H1 (cell line): ENCODE measurements at regions not wholly inside any gene's neighbourhood (a gene's known extent, or its start where the extent isn't known, plus 50 kb on each side); places are given as distances from the start of the nearest gene placed in this dataset.

Source experiments
- CTCF ChIA-PET: fragments of 300-600 bp; sonication (Branson Sonifier 250); formaldehyde crosslinking; loops from one replicate; lab custom pipeline; 2021; ENCODE audit not compliant: partially characterized antibody; lab: Charles Lee
- POLR2A ChIA-PET: fragments of 300-600 bp; sonication (Branson Sonifier 250); formaldehyde crosslinking; loops from one replicate; lab custom pipeline; 2021; ENCODE audit warnings: inconsistent platforms; ENCODE audit not compliant: partially characterized antibody; lab: Charles Lee
- DNase-seq, 2 experiments: peaks; one replicate each; pipeline versions ENCODE4 v3.0.0 to v3.0.0-alpha.2; 2010 to 2022; ENCODE audit warnings: low spot score in 2 of 2, low read depth in 1 of 2, mixed read lengths in 1 of 2
- FAIRE-seq: peaks from 2 replicates; lab custom pipeline; 2011; peaks lifted over from hg19 to GRCh38; lab: Jason Lieb, UNC
- H2AFZ ChIP-seq: 2 replicates; pipeline ENCODE4 v1.8.1; 2012; ENCODE audit warnings: low read length, inconsistent platforms
- H2AK5ac ChIP-seq: 2 replicates; pipeline ENCODE4 v1.6.1; 2013; ENCODE audit warnings: low read depth, low read length
- H2BK120ac ChIP-seq: replicated peaks from 2 replicates; pipeline ENCODE3; 2013; ENCODE audit warnings: low read depth, low read length, inconsistent platforms
- H2BK12ac ChIP-seq: 2 replicates; pipeline ENCODE4 v1.6.1; 2013; ENCODE audit warnings: low read depth, low read length
- H2BK15ac ChIP-seq: 2 replicates; pipeline ENCODE4 v1.6.1; 2013; ENCODE audit warnings: low read length
- H2BK20ac ChIP-seq: 2 replicates; pipeline ENCODE4 v1.6.1; 2013; ENCODE audit warnings: low read length
- H2BK5ac ChIP-seq: 2 replicates; pipeline ENCODE4 v1.6.1; 2013; ENCODE audit warnings: low read depth, low read length
- H3K14ac ChIP-seq: 2 replicates; pipeline ENCODE4 v1.6.1; 2013; ENCODE audit warnings: inconsistent platforms; ENCODE audit not compliant: insufficient read length
- H3K18ac ChIP-seq: 2 replicates; pipeline ENCODE4 v1.6.1; 2013; ENCODE audit warnings: low read length; ENCODE audit errors: extremely low read depth
- H3K23ac ChIP-seq: 2 replicates; pipeline ENCODE4 v1.6.1; 2013; ENCODE audit warnings: inconsistent platforms; ENCODE audit not compliant: insufficient read length
- H3K23me2 ChIP-seq: 2 replicates; pipeline ENCODE4 v1.6.1; 2013; ENCODE audit warnings: low read depth, low read length
- H3K27ac ChIP-seq: 2 replicates; pipeline ENCODE4 v1.6.1; 2011; ENCODE audit warnings: low read depth, low read length, inconsistent platforms
- H3K27me3 ChIP-seq, 4 experiments: replicated peaks in 1 of 4; 1 replicate in 1 of 4; 2 replicates in 3 of 4; pipeline versions ENCODE4 v1.6.1 to v1.8.1; 2011 to 2013; ENCODE audit warnings: low read length in 3 of 4, mild to moderate bottlenecking in 3 of 4, inconsistent platforms in 2 of 4, mixed read lengths in 2 of 4, moderate library complexity in 1 of 4; ENCODE audit not compliant: control insufficient read depth in 3 of 4, insufficient read depth in 3 of 4; ENCODE audit errors: extremely low read depth in 1 of 4
- H3K36me3 ChIP-seq, 4 experiments: 2 replicates each; pipeline versions ENCODE4 v1.6.1 to v1.8.1; 2011 to 2013; ENCODE audit warnings: mild to moderate bottlenecking in 4 of 4, low read length in 3 of 4, moderate library complexity in 2 of 4, control low read depth in 1 of 4, inconsistent platforms in 1 of 4; ENCODE audit not compliant: insufficient read depth in 4 of 4, control insufficient read depth in 2 of 4
- H3K4ac ChIP-seq: replicated peaks from 2 replicates; pipeline ENCODE3; 2013; ENCODE audit warnings: low read length, low read depth, mixed read lengths, inconsistent platforms; ENCODE audit not compliant: insufficient read length
- H3K4me1 ChIP-seq, 4 experiments: replicated peaks in 1 of 4; 1 replicate in 1 of 4; 2 replicates in 3 of 4; pipeline versions ENCODE4 v1.6.1 to v1.8.1; 2011 to 2013; ENCODE audit warnings: low read length in 3 of 4, inconsistent platforms in 2 of 4, mixed read lengths in 1 of 4; ENCODE audit not compliant: insufficient read depth in 4 of 4, control insufficient read depth in 3 of 4
- H3K4me2 ChIP-seq, 2 experiments: 2 replicates each; pipeline versions ENCODE4 v1.6.1 to v1.8.1; 2011 to 2013; ENCODE audit warnings: low read depth in 2 of 2, low read length in 2 of 2, control low read depth in 1 of 2, inconsistent platforms in 1 of 2, mild to moderate bottlenecking in 1 of 2; ENCODE audit not compliant: insufficient read depth in 1 of 2
- H3K4me3 ChIP-seq, 4 experiments: fragments of 200-600, 300-600 bp in 1 of 4; sonication (generic), shearing (Covaris generic), sonication (Bioruptor Twin) in 1 of 4; 2 replicates each; pipeline versions ENCODE4 v1.5.1 to v1.8.1; 2011 to 2016; ENCODE audit warnings: low read length in 4 of 4, low read depth in 3 of 4, control low read depth in 2 of 4, inconsistent platforms in 2 of 4, mild to moderate bottlenecking in 2 of 4, mixed read lengths in 1 of 4, moderate library complexity in 1 of 4; ENCODE audit not compliant: insufficient read depth in 2 of 4; ENCODE audit errors: extremely low read depth in 1 of 4
- H3K56ac ChIP-seq: replicated peaks from 2 replicates; pipeline ENCODE3; 2013; ENCODE audit warnings: low read depth, mild to moderate bottlenecking, mixed read lengths, low read length, inconsistent platforms; ENCODE audit not compliant: insufficient read length
- H3K79me1 ChIP-seq: 2 replicates; pipeline ENCODE4 v1.6.1; 2013; ENCODE audit warnings: low read depth, low read length, control low read depth
- H3K79me2 ChIP-seq, 2 experiments: 2 replicates each; pipeline versions ENCODE4 v1.6.1 to v1.8.1; 2012 to 2013; ENCODE audit warnings: low read length in 2 of 2, mild to moderate bottlenecking in 2 of 2, inconsistent platforms in 1 of 2; ENCODE audit not compliant: insufficient read depth in 2 of 2, control insufficient read depth in 1 of 2
- H3K9ac ChIP-seq, 4 experiments: replicated peaks in 1 of 4; 1 replicate in 1 of 4; 2 replicates in 3 of 4; pipeline versions ENCODE4 v1.6.1 to v1.8.1; 2011 to 2013; ENCODE audit warnings: low read depth in 3 of 4, low read length in 3 of 4, control low read depth in 2 of 4, mild to moderate bottlenecking in 2 of 4, moderate library complexity in 2 of 4, inconsistent platforms in 1 of 4; ENCODE audit errors: extremely low read depth in 1 of 4
- H3K9me3 ChIP-seq, 2 experiments: 2 replicates each; pipeline versions ENCODE4 v1.6.1 to v1.8.1; 2012 to 2013; ENCODE audit warnings: mild to moderate bottlenecking in 2 of 2, moderate library complexity in 2 of 2, control low read depth in 1 of 2, inconsistent platforms in 1 of 2, low read depth in 1 of 2, low read length in 1 of 2, mixed read lengths in 1 of 2; ENCODE audit not compliant: insufficient read depth in 2 of 2
- H4K20me1 ChIP-seq, 2 experiments: replicated peaks in 1 of 2; 2 replicates each; pipeline versions ENCODE3 to v1.8.1; 2011 to 2013; ENCODE audit warnings: inconsistent platforms in 2 of 2, low read length in 2 of 2, mild to moderate bottlenecking in 1 of 2; ENCODE audit not compliant: insufficient read depth in 2 of 2, control insufficient read depth in 1 of 2
- H4K5ac ChIP-seq: 2 replicates; pipeline ENCODE4 v1.6.1; 2013; ENCODE audit warnings: low read length, low read depth, mixed read lengths, inconsistent platforms; ENCODE audit not compliant: insufficient read length
- H4K8ac ChIP-seq: 2 replicates; pipeline ENCODE4 v1.8.0; 2013; ENCODE audit warnings: mild to moderate bottlenecking, moderate library complexity, low read length, inconsistent platforms; ENCODE audit not compliant: insufficient read depth; ENCODE audit errors: extremely low read depth
- H4K91ac ChIP-seq: replicated peaks from 2 replicates; pipeline ENCODE3; 2013; ENCODE audit warnings: low read length, mixed read lengths, inconsistent platforms; ENCODE audit not compliant: insufficient read length
- CHD1 ChIP-seq: IDR thresholded peaks from 2 replicates; pipeline ENCODE4 v1.6.1; 2012; ENCODE audit warnings: low read depth, low read length, improper control_type of control experiment
- GABPA ChIP-seq: IDR thresholded peaks from 2 replicates; pipeline ENCODE4 v1.6.1; 2011; ENCODE audit warnings: mild to moderate bottlenecking, low read length, moderate library complexity, borderline replicate concordance; ENCODE audit not compliant: insufficient read depth
- HDAC6 ChIP-seq: IDR thresholded peaks from one replicate; pipeline ENCODE4 v1.7.1; 2012; ENCODE audit warnings: low read depth, mild to moderate bottlenecking, inconsistent platforms, low read length, moderate library complexity
- SUZ12 ChIP-seq: fragments of 200-600 bp; sonication (generic); IDR thresholded peaks from 2 replicates; pipeline ENCODE4 v1.6.1; 2012; ENCODE audit warnings: mild to moderate bottlenecking, inconsistent platforms, low read length, moderate library complexity, mixed read lengths
- TAF7 ChIP-seq: optimal IDR thresholded peaks from 2 replicates; pipeline ENCODE3; 2011; ENCODE audit warnings: low read depth, mild to moderate bottlenecking, inconsistent platforms, low read length, moderate library complexity, borderline replicate concordance
- TBP ChIP-seq: IDR thresholded peaks from 2 replicates; pipeline ENCODE4 v1.6.1; 2011; ENCODE audit warnings: low read depth, low read length, improper control_type of control experiment
- YY1 ChIP-seq: IDR thresholded peaks from 2 replicates; pipeline ENCODE4 v1.6.1; 2011; ENCODE audit warnings: low read depth, mild to moderate bottlenecking, low read length
- WGBS, 2 experiments: shearing (Covaris generic) in 1 of 2; methylation state at CpG; one replicate each; pipeline versions ENCODE4 v1.1.6 to v1.1.7; 2013 to 2015; ENCODE audit warnings: low lambda C conversion rate in 2 of 2, mixed read lengths in 2 of 2, inconsistent platforms in 1 of 2, low coverage in 1 of 2, missing lambda C conversion rate in 1 of 2; ENCODE audit not compliant: insufficient replicate concordance in 2 of 2, insufficient coverage in 1 of 2, insufficient read length in 1 of 2; ENCODE audit errors: extremely low coverage in 1 of 2, missing lambda C conversion rate in 1 of 2; 5-methylcytosine and 5-hydroxymethylcytosine counted together

DNA sequence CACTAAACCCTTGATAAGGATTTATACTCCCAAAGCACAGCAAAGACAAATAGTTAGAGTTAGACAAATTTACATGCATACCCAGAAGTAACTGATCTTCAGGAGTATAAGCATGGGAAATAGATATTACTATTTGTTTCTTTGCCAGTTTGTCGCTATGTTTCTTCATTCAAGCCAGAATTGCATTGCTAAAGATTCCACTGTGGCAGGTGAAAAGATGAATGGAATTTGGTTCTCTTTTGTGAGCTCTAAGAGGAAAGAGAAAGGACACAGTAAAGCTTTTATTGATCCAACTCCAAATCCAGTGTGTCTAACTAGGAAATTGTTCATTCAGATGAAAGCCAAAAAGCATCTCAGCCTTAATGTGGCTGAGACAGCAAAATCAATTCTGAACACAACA, 292.3 kb upstream of the SPRY2 start:
- peaks cover 0 to 4% (median 0%) of the 10 kb centered on the region in 4 experiments; a peak in 1 of 7 replicates for H3K4me1 ChIP-seq
- CTCF ChIA-PET, result no interaction called here
- no peak overlapping the region for H3K23ac ChIP-seq
- no peaks in the 10 kb centered on the region for H3K9me3 ChIP-seq
- FAIRE-seq (no peak), DNase-seq (no peak)
- no peaks in the 10 kb centered on the region for H3K79me2 ChIP-seq
- H4K91ac ChIP-seq, result no peak overlapping the region
- H2BK5ac ChIP-seq, result no peak overlapping the region
- H4K8ac ChIP-seq, result no peak overlapping the region
- POLR2A ChIA-PET, result no interaction called here
- no peaks in the 10 kb centered on the region for H3K27me3 ChIP-seq
- H3K56ac ChIP-seq, result no peak overlapping the region
- no peak overlapping the region for H2BK12ac ChIP-seq
- H3K9ac ChIP-seq, result no peak overlapping the region
- H3K36me3 ChIP-seq, result no peaks in the 10 kb centered on the region
- no peak overlapping the region for H3K4me2 ChIP-seq
- H4K20me1 ChIP-seq, result no peaks in the 10 kb centered on the region
- no peak overlapping the region for H3K18ac ChIP-seq
- H3K4me3 ChIP-seq, result no peak overlapping the region
- H3K79me1 ChIP-seq, result no peaks in the 10 kb centered on the region
- no peak for TF ChIP-seq HDAC6
- TF ChIP-seq TBP, result no peak
- no peak for TF ChIP-seq GABPA
- TF ChIP-seq YY1, result no peak
- TF ChIP-seq TAF7, result no peak
- TF ChIP-seq CHD1, result no peak
- TF ChIP-seq SUZ12, result no peak
- TF ChIP-seq, all 59 proteins: peak for 0
- no peak overlapping the region for H2BK120ac ChIP-seq
- H3K4ac ChIP-seq, result no peak overlapping the region
- H4K5ac ChIP-seq, result no peak overlapping the region
- no peak overlapping the region for H3K27ac ChIP-seq
- no peak overlapping the region for H2AFZ ChIP-seq
- no peak overlapping the region for H2BK20ac ChIP-seq
- H3K14ac ChIP-seq, result no peak overlapping the region
- H3K23me2 ChIP-seq, result no peaks in the 10 kb centered on the region; the same call in 1 of the 2 replicates
- 76% methylated on average over 1 of the region's 1 CpG; no CpG with 5 or more reads in 1 of the 2 experiments for WGBS, 2 experiments
- H2BK15ac ChIP-seq, result no peak overlapping the region
- H2AK5ac ChIP-seq, result no peak overlapping the region
